Mammary epithelial cell (primary cell): ENCODE measurements at regions not wholly inside any gene's neighbourhood (a gene's known extent, or its start where the extent isn't known, plus 50 kb on each side); places are given as distances from the start of the nearest gene placed in this dataset.

Source experiments
- EZH2 ChIP-seq: IDR thresholded peaks from 2 replicates; pipeline ENCODE4 v1.6.1; 2012; ENCODE audit warnings: low read length, inconsistent platforms, borderline replicate concordance
- TF ChIP-seq, protein P1 (sequence below), 2 donors: IDR thresholded peaks in 1 of 2; conservative IDR thresholded peaks in 1 of 2; 2 replicates each; pipeline ENCODE4 v1.5.1; 2011 to 2012; ENCODE audit warnings: inconsistent platforms in 2 of 2, low read length in 2 of 2, mild to moderate bottlenecking in 2 of 2, control low read depth in 1 of 2, low read depth in 1 of 2; ENCODE audit not compliant: insufficient read depth in 1 of 2; ENCODE audit errors: extremely low read depth in 1 of 2

DNA sequence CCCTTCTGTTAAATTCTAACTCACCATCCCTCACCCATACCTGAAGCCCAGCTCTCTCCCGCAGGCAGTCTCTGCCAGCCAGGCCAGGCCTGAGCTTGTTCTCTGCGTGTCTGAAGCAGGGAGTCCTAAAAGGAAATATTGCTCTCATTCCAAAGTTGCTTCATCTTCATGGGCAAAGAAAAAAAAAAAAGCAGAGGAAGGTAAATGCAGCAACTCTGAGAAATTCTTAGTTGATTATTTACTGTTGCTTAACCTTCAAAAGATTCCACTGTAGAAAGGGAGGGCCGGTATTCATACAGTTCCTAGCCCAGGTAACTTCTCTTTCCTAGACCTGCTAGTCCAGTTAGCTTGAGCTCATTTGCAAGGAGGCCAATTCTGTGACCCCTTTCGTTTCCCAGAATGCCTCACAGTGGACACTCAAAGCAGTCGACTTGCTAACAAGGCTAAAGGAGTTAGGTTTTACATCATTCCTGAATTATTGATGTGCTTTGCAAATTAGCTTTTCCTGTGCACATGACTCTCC lies 193.5 kb upstream of the EEA1 start:
- TF ChIP-seq, protein P1, sequence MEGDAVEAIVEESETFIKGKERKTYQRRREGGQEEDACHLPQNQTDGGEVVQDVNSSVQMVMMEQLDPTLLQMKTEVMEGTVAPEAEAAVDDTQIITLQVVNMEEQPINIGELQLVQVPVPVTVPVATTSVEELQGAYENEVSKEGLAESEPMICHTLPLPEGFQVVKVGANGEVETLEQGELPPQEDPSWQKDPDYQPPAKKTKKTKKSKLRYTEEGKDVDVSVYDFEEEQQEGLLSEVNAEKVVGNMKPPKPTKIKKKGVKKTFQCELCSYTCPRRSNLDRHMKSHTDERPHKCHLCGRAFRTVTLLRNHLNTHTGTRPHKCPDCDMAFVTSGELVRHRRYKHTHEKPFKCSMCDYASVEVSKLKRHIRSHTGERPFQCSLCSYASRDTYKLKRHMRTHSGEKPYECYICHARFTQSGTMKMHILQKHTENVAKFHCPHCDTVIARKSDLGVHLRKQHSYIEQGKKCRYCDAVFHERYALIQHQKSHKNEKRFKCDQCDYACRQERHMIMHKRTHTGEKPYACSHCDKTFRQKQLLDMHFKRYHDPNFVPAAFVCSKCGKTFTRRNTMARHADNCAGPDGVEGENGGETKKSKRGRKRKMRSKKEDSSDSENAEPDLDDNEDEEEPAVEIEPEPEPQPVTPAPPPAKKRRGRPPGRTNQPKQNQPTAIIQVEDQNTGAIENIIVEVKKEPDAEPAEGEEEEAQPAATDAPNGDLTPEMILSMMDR (conservative IDR thresholded peaks at IDR 0.05 in 1 of 2, IDR thresholded peaks at IDR 0.05 in 1 of 2; ENCODE audit: extremely low read depth in 1 of 2, insufficient read depth in 1 of 2, low read depth in 1 of 2, low read length in 2 of 2) = no peak
- TF ChIP-seq EZH2 = no peak
